Hepatocyte (in vitro differentiated cells): ENCODE measurements at regions not wholly inside any gene's neighbourhood (a gene's known extent, or its start where the extent isn't known, plus 50 kb on each side); places are given as distances from the start of the nearest gene placed in this dataset.

Source experiments
- CTCF ChIP-seq: fragments of 200-600 bp; sonication (generic); IDR thresholded peaks from 2 replicates; pipeline ENCODE4 v1.5.1; 2016; ENCODE audit warnings: antibody characterized with exemption, mild to moderate bottlenecking; ENCODE audit not compliant: poor library complexity
- EZH2 ChIP-seq: fragments of 200-600 bp; sonication (generic); IDR thresholded peaks from 2 replicates; pipeline ENCODE4 v1.6.1; 2016; ENCODE audit warnings: antibody characterized with exemption, mild to moderate bottlenecking, borderline replicate concordance
- EZH2phosphoT487 ChIP-seq: fragments of 200-600 bp; sonication (generic); IDR thresholded peaks from one replicate; pipeline ENCODE4 v1.6.1; 2018; ENCODE audit warnings: antibody characterized with exemption, mild to moderate bottlenecking, low read depth, moderate library complexity; ENCODE audit not compliant: unreplicated experiment, severe bottlenecking

GRCh38 chr5:38686658-38687057 lies 130.2 kb upstream of the LIFR start:
- TF ChIP-seq CTCF (no peak), EZH2 (no peak), EZH2phosphoT487 (no peak)
